ENCODE measurements at regions not wholly inside any gene's neighbourhood (a gene's known extent, or its start where the extent isn't known, plus 50 kb on each side); places are given as distances from the start of the nearest gene placed in this dataset.

GRCh38 chr21:28299946-28300345, 692.7 kb downstream of the LTN1 start:
- no peak for TF ChIP-seq MAX (CRISPR knock-in tag; IDR thresholded peaks at IDR 0.05)
- TF ChIP-seq ZNF138 (CRISPR knock-in tag; conservative IDR thresholded peaks at IDR 0.05), result no peak
- TF ChIP-seq CTCF (IDR thresholded peaks at IDR 0.05), result no peak
- TF ChIP-seq FOXJ3 (CRISPR knock-in tag; IDR thresholded peaks at IDR 0.05; ENCODE audit: borderline replicate concordance), result no peak
- no peak for TF ChIP-seq TEAD1 (CRISPR knock-in tag; IDR thresholded peaks at IDR 0.05)
